HTR-8/SVneo (cell line): ENCODE measurements at regions not wholly inside any gene's neighbourhood (a gene's known extent, or its start where the extent isn't known, plus 50 kb on each side); places are given as distances from the start of the nearest gene placed in this dataset.
A peak's percentile ranks its signal among the peaks of the same experiment; 100 is the strongest.
"Not testable (repeated sequence)": the region's sequence is repeated elsewhere in the genome, so short reads cannot be mapped to it uniquely, and the experiment has no call there.

ENCODE experiments used
- DNase-seq: peaks from one replicate; pipeline ENCODE4 v3.0.0; 2011; ENCODE audit warnings: low spot score, mixed read lengths; ENCODE audit not compliant: insufficient read length
- FAIRE-seq: peaks from 2 replicates; lab custom pipeline; 2011; peaks lifted over from hg19 to GRCh38; lab: Jason Lieb, UNC

GRCh38 chr4:170872794-170873193, 783.0 kb upstream of the AADAT start:
- no peak for FAIRE-seq

DNA sequence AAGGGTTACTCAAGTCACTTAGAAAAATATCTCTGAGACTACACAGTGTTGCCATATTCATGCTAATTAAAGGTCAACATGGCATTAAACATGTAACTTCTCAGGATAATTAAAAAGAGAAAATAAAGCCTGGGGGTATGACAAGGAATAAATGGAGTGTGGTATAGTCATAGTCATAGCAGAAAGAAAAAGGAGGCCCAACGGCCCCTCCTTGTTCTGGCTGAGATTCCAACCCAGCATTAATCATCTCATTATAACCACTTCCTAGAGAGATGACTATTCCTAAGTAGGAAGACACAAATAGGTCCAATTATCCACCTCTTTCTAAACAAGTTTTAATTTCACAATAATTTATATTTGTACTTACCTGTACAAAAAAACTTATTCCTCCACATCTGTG, 778.4 kb upstream of the AADAT start:
- DNase-seq (no peak), FAIRE-seq (no peak)

More at GRCh38 chr4:170872794-170873193, 783.0 kb upstream of the AADAT start:
- no peak for DNase-seq

DNA sequence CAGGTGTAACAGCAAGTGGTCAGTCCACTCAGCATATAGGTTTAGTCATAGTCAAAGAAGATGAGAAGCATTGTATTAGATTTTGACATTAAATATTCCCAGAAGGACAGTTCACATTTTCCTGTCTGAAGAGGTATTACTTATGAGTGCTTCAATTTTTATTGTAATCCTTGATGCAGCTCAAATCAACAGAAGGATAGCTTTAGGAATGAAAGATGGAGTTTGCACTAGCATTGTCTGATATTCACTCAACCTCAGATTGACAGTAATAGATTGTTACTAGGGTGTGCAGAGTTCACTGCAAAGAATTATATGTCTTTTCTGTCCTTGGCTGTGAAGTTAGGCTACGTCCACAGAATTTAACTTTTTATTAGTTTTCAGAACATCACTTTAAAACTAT, 764.3 kb upstream of the AADAT start:
- FAIRE-seq (no peak), DNase-seq (no peak)

- no peak for FAIRE-seq
Observed at GRCh38 chr4:170853422-170854021, 763.8 kb upstream of the AADAT start.

GRCh38 chr4:170849969-170850368, 760.2 kb upstream of the AADAT start:
- FAIRE-seq (no peak), DNase-seq (no peak)

More at GRCh38 chr4:170853422-170854021, 763.8 kb upstream of the AADAT start:
- peak; percentile 13 for DNase-seq

DNA sequence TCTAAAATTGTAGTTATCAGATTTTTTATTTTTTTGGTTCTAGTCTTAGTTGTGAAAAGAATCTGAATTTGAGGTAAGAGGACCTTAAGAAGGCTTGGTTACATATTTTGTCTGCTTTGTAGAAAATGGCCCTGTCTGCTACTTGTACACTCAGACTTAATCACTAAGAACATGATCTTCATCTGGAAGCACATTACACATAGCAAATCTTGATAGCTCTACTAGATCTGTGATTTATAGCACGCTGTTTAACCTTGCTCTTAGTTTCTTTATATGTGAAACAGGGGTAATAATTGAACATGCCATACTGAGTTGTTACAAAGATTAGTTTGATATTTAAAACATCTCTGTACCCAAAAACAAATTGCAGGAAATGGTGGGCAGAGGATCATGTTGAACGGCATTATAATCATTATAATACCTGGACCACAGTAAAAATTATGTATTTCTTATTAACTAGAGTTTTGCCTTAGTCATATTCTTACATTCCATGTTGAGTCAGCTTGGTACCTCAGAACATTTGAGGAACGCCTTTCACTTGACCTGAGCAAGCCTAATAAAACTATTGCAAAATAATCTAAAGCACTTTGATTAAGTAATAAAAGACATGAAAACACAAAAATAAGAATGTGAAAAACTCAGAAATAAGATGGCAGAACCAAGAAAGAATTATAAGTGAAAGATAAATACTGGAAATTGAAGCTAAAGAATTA, 738.0 kb upstream of the AADAT start:
- DNase-seq (peak; percentile 2), FAIRE-seq (peak; percentile 52)

DNA sequence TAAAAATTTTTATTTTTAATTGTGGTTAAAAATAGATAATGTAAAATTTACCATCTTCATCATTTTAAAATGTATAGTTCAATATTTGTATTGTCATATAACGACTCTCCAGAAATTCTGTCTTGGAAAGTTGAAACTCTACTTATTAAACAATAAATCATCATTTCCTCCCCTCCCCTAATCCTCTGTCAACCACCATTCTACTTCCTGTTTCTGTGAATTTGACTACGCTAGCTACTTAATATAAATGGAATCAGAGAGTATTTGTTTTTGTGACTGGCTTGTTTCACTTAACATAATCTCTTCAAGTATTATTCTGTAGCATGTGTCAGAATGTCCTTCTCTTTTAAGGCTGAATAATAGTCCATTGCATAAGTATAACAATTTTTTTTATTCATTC, 729.0 kb upstream of the AADAT start:
- DNase-seq (no peak), FAIRE-seq (no peak)

- DNase-seq, result no peak
- FAIRE-seq, result no peak
Observed at GRCh38 chr4:170805352-170805751, 715.6 kb upstream of the AADAT start.

DNA sequence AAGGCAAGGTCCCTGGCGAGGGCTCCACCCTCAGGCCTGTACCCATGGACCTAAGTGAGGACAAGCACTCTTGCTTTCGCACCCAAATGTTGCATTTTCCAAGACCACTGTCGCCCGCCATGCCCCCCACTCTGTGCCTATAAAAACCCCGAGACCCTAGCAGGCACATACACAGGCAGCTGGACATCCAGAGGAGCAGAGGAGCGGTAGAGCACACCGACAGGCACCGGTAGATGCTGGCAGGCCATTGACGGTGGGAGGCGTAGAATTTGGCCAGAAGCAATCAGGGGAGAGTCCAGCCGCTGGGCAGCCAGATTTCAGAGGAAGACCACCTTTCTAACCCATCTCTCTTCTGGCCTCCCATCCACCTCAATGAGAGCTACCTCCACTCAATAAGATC, 715.2 kb upstream of the AADAT start:
- DNase-seq, result no peak

GRCh38 chr4:170803492-170803891, 713.7 kb upstream of the AADAT start:
- DNase-seq (no peak), FAIRE-seq (no peak)

More for the DNA sequence above, 715.2 kb upstream of the AADAT start:
- no peak for FAIRE-seq

GRCh38 chr4:170801771-170802170, 712.0 kb upstream of the AADAT start:
- FAIRE-seq, result no peak
- no peak for DNase-seq

GRCh38 chr4:170794525-170794924, 704.8 kb upstream of the AADAT start:
- DNase-seq (no peak), FAIRE-seq (no peak)

DNA sequence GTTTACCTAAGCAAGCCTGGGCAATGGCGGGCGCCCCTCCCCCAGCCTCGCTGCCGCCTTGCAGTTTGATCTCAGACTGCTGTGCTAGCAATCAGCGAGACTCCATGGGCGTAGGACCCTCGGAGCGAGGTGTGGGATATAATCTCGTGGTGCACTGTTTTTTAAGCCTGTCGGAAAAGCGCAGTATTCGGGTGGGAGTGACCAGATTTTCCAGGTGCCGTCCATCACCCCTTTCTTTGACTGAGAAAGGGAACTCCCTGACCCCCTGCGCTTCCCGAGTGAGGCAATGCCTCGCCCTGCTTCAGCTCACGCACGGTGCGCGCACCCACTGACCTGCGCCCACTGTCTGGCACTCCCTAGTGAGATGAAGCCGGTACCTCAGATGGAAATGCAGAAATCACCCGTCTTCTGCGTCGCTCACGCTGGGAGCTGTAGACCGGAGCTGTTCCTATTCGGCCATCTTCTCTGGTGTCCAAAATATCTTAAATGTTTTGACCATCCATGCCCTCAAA, 698.8 kb upstream of the AADAT start:
- FAIRE-seq, DNase-seq: not testable (repeated sequence)

DNA sequence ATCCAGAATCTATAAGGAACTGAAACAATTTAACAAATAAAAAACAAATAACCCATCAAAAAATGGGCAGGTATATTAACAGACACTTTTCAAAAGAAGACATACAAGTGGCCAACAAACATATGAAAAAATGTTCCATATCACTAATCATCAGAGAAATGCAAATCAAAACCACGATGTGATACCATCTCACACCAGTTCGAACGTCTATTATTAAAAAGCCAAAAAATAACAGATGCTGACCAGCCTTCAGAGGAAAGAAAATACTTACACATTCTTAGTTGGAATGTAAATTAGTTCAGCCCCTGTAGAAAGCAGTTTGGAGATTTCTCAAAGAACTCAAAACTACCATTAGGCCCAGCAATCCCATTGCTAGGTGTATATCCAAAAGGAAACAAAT, 687.9 kb upstream of the AADAT start:
- DNase-seq (no peak), FAIRE-seq (no peak)

DNA sequence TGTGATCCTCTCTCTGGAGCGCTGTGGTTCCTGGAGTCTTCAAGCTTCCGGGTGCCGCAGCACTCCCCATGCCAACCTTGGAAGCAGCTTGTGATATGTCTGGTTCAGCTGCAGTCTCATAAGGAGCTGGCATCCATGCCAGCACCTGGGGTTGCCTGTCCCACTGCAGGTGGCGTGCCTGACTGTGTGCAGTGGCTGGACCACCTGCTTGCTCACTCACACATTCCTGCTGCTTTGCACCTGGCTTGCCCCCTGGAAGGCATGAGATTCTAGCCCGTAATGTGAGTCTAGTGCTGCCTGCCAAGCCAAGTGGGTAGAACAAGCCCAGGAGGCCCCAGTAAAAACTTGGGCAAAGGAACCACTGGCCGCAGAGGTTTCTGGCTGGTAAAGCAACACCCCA, 687.2 kb upstream of the AADAT start:
- DNase-seq (no peak), FAIRE-seq (no peak)

DNA sequence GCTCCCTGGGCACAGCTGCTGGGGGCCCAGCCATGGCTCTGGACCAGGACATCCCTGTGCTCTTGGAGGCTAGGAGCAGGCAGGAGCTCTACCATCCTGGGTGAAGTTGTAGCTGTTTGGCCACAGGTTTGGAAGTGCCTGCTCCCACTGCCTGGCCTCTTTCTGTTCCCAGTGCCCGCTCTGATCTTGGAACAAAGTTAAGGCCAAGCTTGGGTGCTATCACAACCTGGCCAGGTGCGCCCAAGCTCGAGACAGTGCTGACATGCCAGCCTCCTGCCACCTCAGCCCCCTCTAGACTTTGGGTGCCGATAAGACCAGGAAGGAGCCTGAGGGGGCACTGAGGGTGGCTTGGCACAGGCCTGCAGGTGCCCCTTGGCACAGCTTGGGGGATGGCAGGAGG, 686.1 kb upstream of the AADAT start:
- no peak for DNase-seq
- FAIRE-seq, result no peak

DNA sequence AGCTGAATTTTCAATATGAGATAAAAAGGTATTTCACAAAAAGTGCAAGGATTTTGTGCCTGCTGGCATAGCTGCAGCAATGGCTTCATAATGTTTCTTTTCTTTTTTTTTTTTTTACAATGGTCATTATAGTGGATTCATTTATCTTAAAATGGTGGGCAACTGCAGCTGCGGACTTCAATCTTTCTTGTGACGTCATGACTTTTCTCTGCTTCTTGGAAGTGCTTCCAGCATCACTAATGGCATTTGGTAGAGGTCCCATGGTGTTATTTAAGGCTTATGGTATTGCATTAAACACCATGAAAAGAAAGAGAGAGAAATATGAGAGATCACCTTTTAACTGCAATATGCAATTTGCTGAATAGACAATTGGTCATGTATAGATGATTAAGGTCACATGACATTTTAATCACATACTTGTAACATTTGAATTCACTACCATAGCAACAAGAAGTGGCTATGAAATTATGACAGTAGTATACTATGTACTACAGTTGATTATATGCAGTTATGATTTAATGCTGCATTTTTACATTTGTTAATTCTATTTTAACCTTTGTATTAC, 684.0 kb upstream of the AADAT start:
- FAIRE-seq, result no peak

GRCh38 chr4:170772429-170772828, 682.7 kb upstream of the AADAT start:
- FAIRE-seq, result no peak

More for the DNA sequence above, 684.0 kb upstream of the AADAT start:
- no peak for DNase-seq

GRCh38 chr4:170770664-170771063, 680.9 kb upstream of the AADAT start:
- DNase-seq, result no peak
- FAIRE-seq, result no peak

More at GRCh38 chr4:170772429-170772828, 682.7 kb upstream of the AADAT start:
- DNase-seq, result no peak

DNA sequence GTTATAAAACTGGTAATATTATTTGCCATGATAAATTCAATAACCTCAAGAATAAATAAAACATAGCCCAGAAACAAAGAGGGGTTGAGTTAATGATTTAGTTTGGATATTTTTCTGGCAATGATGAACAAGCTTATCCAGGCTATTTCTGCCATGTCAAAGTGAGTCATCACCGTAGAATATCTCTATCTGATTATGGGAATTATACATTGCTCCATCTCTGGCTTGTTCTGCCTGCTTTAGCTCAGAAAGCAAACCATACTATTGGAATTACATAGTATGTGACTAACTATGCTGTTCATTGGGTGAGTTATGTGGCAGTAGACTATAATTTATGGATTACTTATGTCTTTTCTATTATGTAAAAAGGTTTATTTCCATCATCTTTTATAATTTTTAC, 680.1 kb upstream of the AADAT start:
- DNase-seq (no peak), FAIRE-seq (no peak)

DNA sequence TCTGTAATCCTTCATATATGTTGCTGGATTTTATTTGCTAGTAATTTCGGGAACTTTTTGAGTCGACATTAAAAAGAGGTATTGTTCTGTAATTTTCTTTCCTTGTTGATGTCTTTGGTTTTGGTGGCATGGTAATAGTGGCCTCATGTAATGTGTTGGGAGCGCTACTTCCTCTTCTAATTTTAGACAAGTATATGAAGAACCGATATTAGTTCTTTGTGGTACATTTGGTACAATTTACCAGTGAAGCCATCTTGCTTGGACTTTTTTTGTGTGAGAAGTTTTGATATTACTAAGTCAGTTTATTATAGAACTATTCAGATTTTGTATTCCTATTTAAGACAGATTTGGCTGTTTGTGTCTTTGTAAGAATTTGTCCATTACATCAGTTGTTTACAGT, 669.2 kb upstream of the AADAT start:
- DNase-seq (no peak), FAIRE-seq (no peak)
